ENCODE measurements at regions not wholly inside any gene's neighbourhood (a gene's known extent, or its start where the extent isn't known, plus 50 kb on each side); places are given as distances from the start of the nearest gene placed in this dataset.

- Histone ChIP-seq H3K27me3 (ENCODE audit: control insufficient read depth, insufficient read depth, low read length) (no peaks in the 10 kb centered on the region), H3K4me1 (ENCODE audit: control insufficient read depth, insufficient read depth, low read length) (no peaks in the 10 kb centered on the region), H3K9me3 (ENCODE audit: control insufficient read depth, insufficient read depth, low read depth, low read length) (no peaks in the 10 kb centered on the region), H3K36me3 (ENCODE audit: control insufficient read depth, insufficient read depth, low read length) (no peaks in the 10 kb centered on the region), H3K27ac (ENCODE audit: low read length) (no peak overlapping the region), H3K4me3 (ENCODE audit: low read depth in 2 of 2, low read length in 2 of 2) (no peak overlapping the region)
- intact Hi-C loops (cut with micrococcal nuclease; ENCODE audit: unreplicated experiment) (no loop called here), in situ Hi-C loops (cut with HindIII; ENCODE audit: low pct_unique_long_range_greater_than_20kb, low sequenced_read_pairs) (no loop called here)
- CTCF ChIA-PET = no interaction called here
- no TSS peak for BruUV-seq (replicated peaks)
- POLR2A ChIA-PET = no interaction called here
- DNase-seq (ENCODE audit: low read depth, low spot score) (no peak), ATAC-seq (no peak)
- TF ChIP-seq CTCF (IDR thresholded peaks at IDR 0.05) (no peak), POLR2AphosphoS5 (IDR thresholded peaks at IDR 0.05; ENCODE audit: low read depth, low read length) (no peak), SIN3A (IDR thresholded peaks at IDR 0.05; ENCODE audit: borderline replicate concordance, insufficient read depth, low read depth, low read length) (no peak), TCF7L2 (IDR thresholded peaks at IDR 0.05; ENCODE audit: low read depth, low read length) (no peak)
- TF ChIP-seq, protein P1, sequence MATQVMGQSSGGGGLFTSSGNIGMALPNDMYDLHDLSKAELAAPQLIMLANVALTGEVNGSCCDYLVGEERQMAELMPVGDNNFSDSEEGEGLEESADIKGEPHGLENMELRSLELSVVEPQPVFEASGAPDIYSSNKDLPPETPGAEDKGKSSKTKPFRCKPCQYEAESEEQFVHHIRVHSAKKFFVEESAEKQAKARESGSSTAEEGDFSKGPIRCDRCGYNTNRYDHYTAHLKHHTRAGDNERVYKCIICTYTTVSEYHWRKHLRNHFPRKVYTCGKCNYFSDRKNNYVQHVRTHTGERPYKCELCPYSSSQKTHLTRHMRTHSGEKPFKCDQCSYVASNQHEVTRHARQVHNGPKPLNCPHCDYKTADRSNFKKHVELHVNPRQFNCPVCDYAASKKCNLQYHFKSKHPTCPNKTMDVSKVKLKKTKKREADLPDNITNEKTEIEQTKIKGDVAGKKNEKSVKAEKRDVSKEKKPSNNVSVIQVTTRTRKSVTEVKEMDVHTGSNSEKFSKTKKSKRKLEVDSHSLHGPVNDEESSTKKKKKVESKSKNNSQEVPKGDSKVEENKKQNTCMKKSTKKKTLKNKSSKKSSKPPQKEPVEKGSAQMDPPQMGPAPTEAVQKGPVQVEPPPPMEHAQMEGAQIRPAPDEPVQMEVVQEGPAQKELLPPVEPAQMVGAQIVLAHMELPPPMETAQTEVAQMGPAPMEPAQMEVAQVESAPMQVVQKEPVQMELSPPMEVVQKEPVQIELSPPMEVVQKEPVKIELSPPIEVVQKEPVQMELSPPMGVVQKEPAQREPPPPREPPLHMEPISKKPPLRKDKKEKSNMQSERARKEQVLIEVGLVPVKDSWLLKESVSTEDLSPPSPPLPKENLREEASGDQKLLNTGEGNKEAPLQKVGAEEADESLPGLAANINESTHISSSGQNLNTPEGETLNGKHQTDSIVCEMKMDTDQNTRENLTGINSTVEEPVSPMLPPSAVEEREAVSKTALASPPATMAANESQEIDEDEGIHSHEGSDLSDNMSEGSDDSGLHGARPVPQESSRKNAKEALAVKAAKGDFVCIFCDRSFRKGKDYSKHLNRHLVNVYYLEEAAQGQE (IDR thresholded peaks at IDR 0.05; ENCODE audit: insufficient read depth in 1 of 2, low read depth in 2 of 2, low read length in 1 of 2) = no peak
Measured at GRCh38 chr21:29436650-29437049, 137.9 kb downstream of the BACH1 start.

GRCh38 chr21:29441651-29442050, 142.9 kb downstream of the BACH1 start:
- Histone ChIP-seq H3K4me3 (ENCODE audit: low read depth in 2 of 2, low read length in 2 of 2) (no peak overlapping the region), H3K27me3 (ENCODE audit: control insufficient read depth, insufficient read depth, low read length) (no peaks in the 10 kb centered on the region), H3K4me1 (ENCODE audit: control insufficient read depth, insufficient read depth, low read length) (no peaks in the 10 kb centered on the region), H3K27ac (ENCODE audit: low read length) (no peak overlapping the region), H3K9me3 (ENCODE audit: control insufficient read depth, insufficient read depth, low read depth, low read length) (no peaks in the 10 kb centered on the region), H3K36me3 (ENCODE audit: control insufficient read depth, insufficient read depth, low read length) (no peaks in the 10 kb centered on the region)
- TF ChIP-seq TCF7L2 (IDR thresholded peaks at IDR 0.05; ENCODE audit: low read depth, low read length) (no peak), SIN3A (IDR thresholded peaks at IDR 0.05; ENCODE audit: borderline replicate concordance, insufficient read depth, low read depth, low read length) (no peak), CTCF (IDR thresholded peaks at IDR 0.05) (no peak), POLR2AphosphoS5 (IDR thresholded peaks at IDR 0.05; ENCODE audit: low read depth, low read length) (no peak)
- TF ChIP-seq, protein P1 (IDR thresholded peaks at IDR 0.05; ENCODE audit: insufficient read depth in 1 of 2, low read depth in 2 of 2, low read length in 1 of 2) = no peak
- CTCF ChIA-PET = no interaction called here
- intact Hi-C loops (cut with micrococcal nuclease; ENCODE audit: unreplicated experiment) (no loop called here), in situ Hi-C loops (cut with HindIII; ENCODE audit: low pct_unique_long_range_greater_than_20kb, low sequenced_read_pairs) (no loop called here)
- no TSS peak for BruUV-seq (replicated peaks)
- DNase-seq (ENCODE audit: low read depth, low spot score) (no peak), ATAC-seq (no peak)
- POLR2A ChIA-PET = no interaction called here

Data from Panc1 (cell line).